ENCODE measurements at regions not wholly inside any gene's neighbourhood (a gene's known extent, or its start where the extent isn't known, plus 50 kb on each side); places are given as distances from the start of the nearest gene placed in this dataset.

DNA sequence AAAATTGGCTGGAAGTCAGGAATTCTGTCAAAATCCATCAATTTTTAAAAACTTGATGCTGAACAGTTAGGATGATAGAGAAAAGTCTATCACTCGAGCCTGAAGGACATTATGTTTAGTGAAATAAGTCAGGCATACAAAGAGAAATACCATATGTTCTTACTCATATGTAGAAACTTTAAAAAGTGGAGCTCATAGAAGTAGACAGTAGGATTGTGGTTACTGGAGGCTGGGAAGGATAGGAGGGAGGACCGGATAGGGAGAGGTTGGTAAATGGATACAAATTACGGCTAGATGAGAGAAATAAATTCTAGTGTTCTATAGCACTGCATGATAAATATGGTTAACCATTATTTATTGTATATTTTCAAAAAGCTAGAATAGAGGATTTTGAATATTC is 389.5 kb upstream of the RASGRP1 start:
- no TSS peak for BruUV-seq (replicated peaks)

More for the DNA sequence above, 389.5 kb upstream of the RASGRP1 start:
- Histone ChIP-seq H3K9ac (ENCODE audit: insufficient read depth, low read depth, low read length) (no peak overlapping the region), H3K27ac (ENCODE audit: extremely low read length, insufficient read depth, low read length) (no peak overlapping the region), H3K9me3 (ENCODE audit: low read length) (no peaks in the 10 kb centered on the region), H4K20me1 (ENCODE audit: insufficient read depth, low read length) (no peaks in the 10 kb centered on the region), H2AFZ (ENCODE audit: low read length) (no peak overlapping the region), H3K4me3 (replicated peaks in 1 of 3; ENCODE audit: insufficient read depth in 1 of 3, low read depth in 2 of 3, low read length in 3 of 3) (no peak overlapping the region), H3K4me2 (ENCODE audit: low read depth, low read length) (no peak overlapping the region), H3K79me2 (ENCODE audit: insufficient read depth, low read length) (no peaks in the 10 kb centered on the region), H3K4me1 (ENCODE audit: insufficient read depth, low read length) (no peaks in the 10 kb centered on the region), H3K27me3 (ENCODE audit: control insufficient read depth in 1 of 2, insufficient read depth in 2 of 2, low read length in 2 of 2) (no peaks in the 10 kb centered on the region), H3K36me3 (replicated peaks in 1 of 2; ENCODE audit: control insufficient read depth in 1 of 2, insufficient read depth in 2 of 2, low read length in 2 of 2) (no peaks in the 10 kb centered on the region)
- ChIA-PET POLR2A (no interaction called here), CTCF (ENCODE audit: low intra/inter-chr PET ratio, low total read pairs) (no interaction called here)
- ATAC-seq (no peak), DNase-seq (ENCODE audit: low spot score) (no peak), FAIRE-seq (no peak)
- no peak for TF ChIP-seq ZNF629 (CRISPR knock-in tag; conservative IDR thresholded peaks at IDR 0.05)
- no peak for TF ChIP-seq ZNF781 (CRISPR knock-in tag; IDR thresholded peaks at IDR 0.05; ENCODE audit: borderline replicate concordance, not compliant biosample characterization)
- no peak for TF ChIP-seq GPN1 (CRISPR knock-in tag; IDR thresholded peaks at IDR 0.05; ENCODE audit: borderline replicate concordance)
- TF ChIP-seq, protein P1, sequence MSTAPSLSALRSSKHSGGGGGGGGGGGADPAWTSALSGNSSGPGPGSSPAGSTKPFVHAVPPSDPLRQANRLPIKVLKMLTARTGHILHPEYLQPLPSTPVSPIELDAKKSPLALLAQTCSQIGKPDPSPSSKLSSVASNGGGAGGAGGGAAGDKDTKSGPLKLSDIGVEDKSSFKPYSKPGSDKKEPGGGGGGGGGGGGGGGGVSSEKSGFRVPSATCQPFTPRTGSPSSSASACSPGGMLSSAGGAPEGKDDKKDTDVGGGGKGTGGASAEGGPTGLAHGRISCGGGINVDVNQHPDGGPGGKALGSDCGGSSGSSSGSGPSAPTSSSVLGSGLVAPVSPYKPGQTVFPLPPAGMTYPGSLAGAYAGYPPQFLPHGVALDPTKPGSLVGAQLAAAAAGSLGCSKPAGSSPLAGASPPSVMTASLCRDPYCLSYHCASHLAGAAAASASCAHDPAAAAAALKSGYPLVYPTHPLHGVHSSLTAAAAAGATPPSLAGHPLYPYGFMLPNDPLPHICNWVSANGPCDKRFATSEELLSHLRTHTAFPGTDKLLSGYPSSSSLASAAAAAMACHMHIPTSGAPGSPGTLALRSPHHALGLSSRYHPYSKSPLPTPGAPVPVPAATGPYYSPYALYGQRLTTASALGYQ (CRISPR knock-in tag; IDR thresholded peaks at IDR 0.05), result no peak
- TF ChIP-seq, protein P2, sequence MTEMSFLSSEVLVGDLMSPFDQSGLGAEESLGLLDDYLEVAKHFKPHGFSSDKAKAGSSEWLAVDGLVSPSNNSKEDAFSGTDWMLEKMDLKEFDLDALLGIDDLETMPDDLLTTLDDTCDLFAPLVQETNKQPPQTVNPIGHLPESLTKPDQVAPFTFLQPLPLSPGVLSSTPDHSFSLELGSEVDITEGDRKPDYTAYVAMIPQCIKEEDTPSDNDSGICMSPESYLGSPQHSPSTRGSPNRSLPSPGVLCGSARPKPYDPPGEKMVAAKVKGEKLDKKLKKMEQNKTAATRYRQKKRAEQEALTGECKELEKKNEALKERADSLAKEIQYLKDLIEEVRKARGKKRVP (CRISPR knock-in tag; IDR thresholded peaks at IDR 0.05), result no peak
- TF ChIP-seq ZNF446 (CRISPR knock-in tag; IDR thresholded peaks at IDR 0.05), result no peak
- TF ChIP-seq ZNF598 (CRISPR knock-in tag; IDR thresholded peaks at IDR 0.05; ENCODE audit: borderline replicate concordance), result no peak
- TF ChIP-seq ZMYM2 (CRISPR knock-in tag; IDR thresholded peaks at IDR 0.05), result no peak
- TF ChIP-seq ZNF761 (CRISPR knock-in tag; conservative IDR thresholded peaks at IDR 0.05), result no peak
- no peak for TF ChIP-seq KDM3A (CRISPR knock-in tag; IDR thresholded peaks at IDR 0.05; ENCODE audit: low read depth)
- TF ChIP-seq SOX6 (IDR thresholded peaks at IDR 0.05), result no peak
- TF ChIP-seq SOX6 (CRISPR knock-in tag; IDR thresholded peaks at IDR 0.05), result no peak
- TF ChIP-seq BRCA1 (CRISPR knock-in tag; IDR thresholded peaks at IDR 0.05), result no peak
- no peak for TF ChIP-seq ZNF292 (CRISPR knock-in tag; IDR thresholded peaks at IDR 0.05; ENCODE audit: borderline replicate concordance, low read depth)
- intact Hi-C loops (cut with micrococcal nuclease; ENCODE audit: unreplicated experiment), result no loop called here
- in situ Hi-C loops (cut with HindIII; ENCODE audit: extremely low pct_ligation_motif_present, low pct_unique_long_range_greater_than_20kb), result no loop called here
- 23% methylated on average over 3 of the region's 3 CpGs for WGBS (ENCODE audit: low lambda C conversion rate)
